22Rv1 (cell line): ENCODE measurements at regions not wholly inside any gene's neighbourhood (a gene's known extent, or its start where the extent isn't known, plus 50 kb on each side); places are given as distances from the start of the nearest gene placed in this dataset.

ENCODE experiments used
- CTCF ChIP-seq: fragments of 450-650 bp; IDR thresholded peaks from 2 replicates; pipeline ENCODE4 v1.5.1; 2017; ENCODE audit warnings: mild to moderate bottlenecking
- ZFX ChIP-seq: fragments of 450-650 bp; IDR thresholded peaks from 2 replicates; pipeline ENCODE4 v1.6.1; 2017; ENCODE audit warnings: antibody characterized with exemption, borderline replicate concordance

GRCh38 chr16:5671421-5671820 lies 573.8 kb upstream of the EEF2KMT start:
- TF ChIP-seq CTCF (no peak), ZFX (no peak)
